HL-60 (cell line): ENCODE measurements at regions not wholly inside any gene's neighbourhood (a gene's known extent, or its start where the extent isn't known, plus 50 kb on each side); places are given as distances from the start of the nearest gene placed in this dataset.

Source experiments
- DNase-seq, 2 experiments: peaks; one replicate each; pipeline ENCODE4 v3.0.0-alpha.2; 2010 to 2020; ENCODE audit warnings: low read depth in 1 of 2, low spot score in 1 of 2
- H3K27ac ChIP-seq: fragments of 250-450 bp; sonication (Bioruptor Pico); replicated peaks from 2 replicates; pipeline ENCODE4 v1.5.1; 2020; ENCODE audit warnings: mild to moderate bottlenecking, moderate library complexity
- H3K27me3 ChIP-seq: fragments of 250-450 bp; sonication (Bioruptor Pico); 2 replicates; pipeline ENCODE4 v1.5.1; 2021; ENCODE audit warnings: mild to moderate bottlenecking, moderate library complexity; ENCODE audit not compliant: insufficient read depth, poor library complexity, severe bottlenecking
- H3K4me3 ChIP-seq: replicated peaks from 2 replicates; pipeline ENCODE4 v1.5.1; 2011; ENCODE audit warnings: mild to moderate bottlenecking, control low read depth, low read length; ENCODE audit not compliant: insufficient read depth
- CTCF ChIP-seq: IDR thresholded peaks from one replicate; pipeline ENCODE4 v1.5.1; 2011; ENCODE audit warnings: low read length, control low read depth, inconsistent platforms; ENCODE audit not compliant: insufficient read depth
- GABPA ChIP-seq: IDR thresholded peaks from 2 replicates; pipeline ENCODE4 v1.6.1; 2012; ENCODE audit warnings: low read depth
- POLR2AphosphoS5 ChIP-seq: IDR thresholded peaks from 2 replicates; pipeline ENCODE4 v1.6.1; 2012; ENCODE audit warnings: low read depth
- REST ChIP-seq: IDR thresholded peaks from 2 replicates; pipeline ENCODE4 v1.6.1; 2012; ENCODE audit warnings: low read depth; ENCODE audit not compliant: insufficient replicate concordance
- SPI1 ChIP-seq: IDR thresholded peaks from 2 replicates; pipeline ENCODE4 v1.6.1; 2012; ENCODE audit warnings: low read depth, mild to moderate bottlenecking, borderline replicate concordance

GRCh38 chr2:134773335-134773734, 54.5 kb upstream of the TMEM163 start:
- TF ChIP-seq POLR2AphosphoS5 (no peak), CTCF (no peak), REST (no peak), GABPA (no peak), SPI1 (no peak)
- no peak overlapping the region for H3K4me3 ChIP-seq
- H3K27ac ChIP-seq, result no peak overlapping the region
- H3K27me3 ChIP-seq, result no peaks in the 10 kb centered on the region
- DNase-seq, result no peak

- DNase-seq, result no peak
- H3K4me3 ChIP-seq, result no peak overlapping the region
- TF ChIP-seq SPI1, result no peak
- TF ChIP-seq CTCF, result no peak
- no peak for TF ChIP-seq GABPA
- no peak for TF ChIP-seq REST
- no peak for TF ChIP-seq POLR2AphosphoS5
- no peak overlapping the region for H3K27ac ChIP-seq
- H3K27me3 ChIP-seq, result no peaks in the 10 kb centered on the region
These were observed 55.3 kb upstream of the TMEM163 start for GRCh38 chr2:134773759-134774742.

GRCh38 chr2:134774786-134775641, 56.2 kb upstream of the TMEM163 start:
- Histone ChIP-seq H3K27ac (no peak overlapping the region), H3K4me3 (no peak overlapping the region), H3K27me3 (no peaks in the 10 kb centered on the region)
- DNase-seq, result no peak
- TF ChIP-seq GABPA (no peak), CTCF (no peak), REST (no peak), POLR2AphosphoS5 (no peak), SPI1 (no peak)
